HG03460 (cell line): ENCODE measurements at regions not wholly inside any gene's neighbourhood (a gene's known extent, or its start where the extent isn't known, plus 50 kb on each side); places are given as distances from the start of the nearest gene placed in this dataset.
"Not testable (repeated sequence)": the region's sequence is repeated elsewhere in the genome, so short reads cannot be mapped to it uniquely, and the experiment has no call there.

ENCODE experiments used
- ATAC-seq: cut with Tn5 transposase; IDR thresholded peaks from one replicate; pipeline ENCODE4 v1.9.1; 2021; ENCODE audit not compliant: unreplicated experiment

- ATAC-seq: no peak
These were observed 491.7 kb upstream of the FAM174A start for GRCh38 chr5:100043475-100043874.

GRCh38 chr5:100026606-100027005, 508.6 kb upstream of the FAM174A start:
- no peak for ATAC-seq

- no peak for ATAC-seq
These were observed 511.6 kb upstream of the FAM174A start for GRCh38 chr5:100023536-100023935.

GRCh38 chr5:100017520-100018262, 517.5 kb upstream of the FAM174A start:
- ATAC-seq: no peak

GRCh38 chr5:100013305-100013704, 521.9 kb upstream of the FAM174A start:
- not testable (repeated sequence) for ATAC-seq

GRCh38 chr5:100011160-100011559, 524.0 kb upstream of the FAM174A start:
- not testable (repeated sequence) for ATAC-seq

GRCh38 chr5:100004969-100005368, 530.2 kb upstream of the FAM174A start:
- ATAC-seq: no peak

GRCh38 chr5:99998319-99998718, 536.9 kb upstream of the FAM174A start:
- no peak for ATAC-seq

GRCh38 chr5:99995407-99995806, 539.8 kb upstream of the FAM174A start:
- no peak for ATAC-seq

- ATAC-seq: no peak
These were observed 561.4 kb upstream of the FAM174A start for GRCh38 chr5:99973779-99974178.

- no peak for ATAC-seq
These were observed 579.2 kb upstream of the FAM174A start for GRCh38 chr5:99955962-99956361.

- no peak for ATAC-seq
These were observed 580.2 kb upstream of the FAM174A start for GRCh38 chr5:99955006-99955405.

GRCh38 chr5:99949969-99950524, 585.1 kb upstream of the FAM174A start:
- ATAC-seq: no peak

GRCh38 chr5:99949361-99949760, 585.8 kb upstream of the FAM174A start:
- no peak for ATAC-seq

GRCh38 chr5:99948850-99949249, 586.3 kb upstream of the FAM174A start:
- no peak for ATAC-seq

GRCh38 chr5:99945478-99946442, 589.4 kb upstream of the FAM174A start:
- ATAC-seq: no peak

- ATAC-seq: no peak
These were observed 594.6 kb upstream of the FAM174A start for GRCh38 chr5:99940540-99940939.

- ATAC-seq: no peak
These were observed 598.3 kb upstream of the FAM174A start for GRCh38 chr5:99936911-99937310.

- no peak for ATAC-seq
These were observed 605.4 kb upstream of the FAM174A start for GRCh38 chr5:99929806-99930135.

- ATAC-seq: no peak
These were observed 605.9 kb upstream of the FAM174A start for GRCh38 chr5:99929067-99929805.

GRCh38 chr5:99928490-99928889, 606.7 kb upstream of the FAM174A start:
- no peak for ATAC-seq
